Suprapubic skin (tissue), 4 donors: ENCODE measurements at regions not wholly inside any gene's neighbourhood (a gene's known extent, or its start where the extent isn't known, plus 50 kb on each side); places are given as distances from the start of the nearest gene placed in this dataset.

Source experiments
- DNase-seq, 2 donors: peaks; one replicate each; pipeline ENCODE4 v3.0.0-alpha.2; 2019; ENCODE audit warnings: low spot score in 2 of 2
- H3K27ac ChIP-seq: fragments of 200-600 bp; sonication (generic); one replicate; pipeline ENCODE4 v1.5.1; 2019
- H3K27me3 ChIP-seq: fragments of 200-600 bp; sonication (generic); one replicate; pipeline ENCODE4 v1.5.1; 2019
- H3K36me3 ChIP-seq: fragments of 200-600 bp; sonication (generic); one replicate; pipeline ENCODE4 v1.5.1; 2019
- H3K4me1 ChIP-seq: fragments of 200-600 bp; sonication (generic); one replicate; pipeline ENCODE4 v1.5.1; 2019
- H3K4me3 ChIP-seq: fragments of 200-600 bp; sonication (generic); one replicate; pipeline ENCODE4 v1.5.1; 2019; ENCODE audit warnings: mild to moderate bottlenecking
- H3K9me3 ChIP-seq: fragments of 200-600 bp; sonication (generic); one replicate; pipeline ENCODE4 v1.5.1; 2019
- CTCF ChIP-seq, 2 donors: fragments of 200-600 bp in 1 of 2; fragments of 450-650 bp in 1 of 2; sonication (generic) in 1 of 2; IDR thresholded peaks; one replicate each; pipeline ENCODE4 v1.5.1; 2016 to 2019; ENCODE audit warnings: antibody characterized with exemption in 2 of 2, mild to moderate bottlenecking in 1 of 2, moderate library complexity in 1 of 2
- EP300 ChIP-seq: sonication (generic); formaldehyde crosslinking; IDR thresholded peaks from one replicate; pipeline ENCODE4 v1.6.1; 2017; ENCODE audit warnings: antibody characterized with exemption
- POLR2A ChIP-seq, 2 donors: fragments of 450-650 bp; IDR thresholded peaks; one replicate each; pipeline ENCODE4 v1.6.1; 2017; ENCODE audit warnings: antibody characterized with exemption in 2 of 2, mild to moderate bottlenecking in 2 of 2, moderate library complexity in 2 of 2
- POLR2AphosphoS5 ChIP-seq, 3 donors: sonication (generic); formaldehyde crosslinking; IDR thresholded peaks; one replicate each; pipeline ENCODE4 v1.6.1; 2017; ENCODE audit warnings: antibody characterized with exemption in 3 of 3
- WGBS: methylation state at CpG from one replicate; pipeline ENCODE4 v1.1.5; 2018; 5-methylcytosine and 5-hydroxymethylcytosine counted together

DNA sequence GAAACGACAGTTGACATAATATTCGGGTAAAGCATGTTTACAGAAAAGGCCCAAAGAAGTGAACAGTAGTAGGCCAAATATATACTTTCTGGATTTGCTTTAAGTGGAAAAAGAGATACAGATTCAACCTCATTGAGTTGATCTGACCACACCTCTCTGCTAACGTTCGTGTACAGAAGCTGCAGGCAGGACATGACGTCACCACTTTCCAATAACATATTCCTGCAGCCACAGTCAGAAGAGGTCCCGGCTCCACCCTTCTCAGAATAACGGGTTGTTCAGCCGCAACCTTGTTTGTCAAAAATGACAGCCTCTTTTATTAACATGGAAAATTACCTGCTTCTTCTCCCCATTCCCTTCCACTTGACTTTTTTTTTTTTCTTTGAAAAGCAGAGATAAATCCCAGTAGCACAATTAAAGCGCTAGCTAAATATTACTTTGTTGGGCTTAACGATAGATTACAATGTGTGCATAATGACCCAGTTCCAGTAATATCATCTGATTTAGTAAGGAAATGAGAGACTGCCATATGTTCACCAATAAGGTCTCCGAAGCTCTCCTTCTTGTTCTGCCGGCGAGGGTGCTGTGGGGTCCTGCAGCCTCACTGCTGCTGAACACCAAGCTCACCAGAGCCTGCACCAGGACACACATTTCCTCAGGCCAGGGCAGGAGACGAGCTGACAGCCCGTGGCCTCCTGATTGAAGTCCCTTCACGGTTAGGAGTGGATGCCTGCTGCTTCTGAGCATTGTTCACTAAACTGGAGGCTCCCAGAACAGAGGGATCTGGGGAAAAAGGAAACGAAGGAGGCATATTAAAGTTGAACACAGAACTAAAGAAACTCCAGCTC, 451.0 kb upstream of the SALL3 start:
- WGBS: 59% methylated on average over 17 of the region's 17 CpGs
- Histone ChIP-seq H3K9me3 (no peaks in the 10 kb centered on the region), H3K27me3 (no peaks in the 10 kb centered on the region), H3K36me3 (no peaks in the 10 kb centered on the region), H3K27ac (no peak overlapping the region), H3K4me1 (no peaks in the 10 kb centered on the region), H3K4me3 (no peak overlapping the region)
- TF ChIP-seq POLR2A (IDR thresholded peaks at IDR 0.05) (no peak), CTCF (IDR thresholded peaks at IDR 0.05) (no peak), POLR2AphosphoS5 (IDR thresholded peaks at IDR 0.05) (no peak), EP300 (no peak)
- no peak for DNase-seq

GRCh38 chr18:78531637-78532036, 448.0 kb upstream of the SALL3 start:
- WGBS: 77% methylated on average over 11 of the region's 11 CpGs
- TF ChIP-seq CTCF (IDR thresholded peaks at IDR 0.05) (no peak), POLR2A (IDR thresholded peaks at IDR 0.05) (no peak)
- Histone ChIP-seq H3K36me3 (no peaks in the 10 kb centered on the region), H3K27ac (no peak overlapping the region), H3K4me1 (no peaks in the 10 kb centered on the region), H3K27me3 (peaks cover 5% of the 10 kb centered on the region), H3K9me3 (no peaks in the 10 kb centered on the region), H3K4me3 (no peak overlapping the region)
- no peak for DNase-seq

- Histone ChIP-seq H3K27ac (no peak overlapping the region), H3K4me3 (no peak overlapping the region), H3K36me3 (no peaks in the 10 kb centered on the region), H3K27me3 (peaks cover 5% of the 10 kb centered on the region), H3K4me1 (peaks cover 14% of the 10 kb centered on the region), H3K9me3 (no peaks in the 10 kb centered on the region)
- no peak for TF ChIP-seq CTCF (IDR thresholded peaks at IDR 0.05)
- no peak for TF ChIP-seq POLR2AphosphoS5 (IDR thresholded peaks at IDR 0.05)
- no peak for TF ChIP-seq EP300
- TF ChIP-seq POLR2A (IDR thresholded peaks at IDR 0.05): no peak
- DNase-seq: no peak
- WGBS: 86% methylated on average over 20 of the region's 20 CpGs
Measured at GRCh38 chr18:78538669-78539440, 440.8 kb upstream of the SALL3 start.

GRCh38 chr18:78540636-78541529, 438.7 kb upstream of the SALL3 start:
- WGBS: 78% methylated on average over 18 of the region's 18 CpGs

More at GRCh38 chr18:78540636-78541529, 438.7 kb upstream of the SALL3 start:
- TF ChIP-seq EP300 (no peak), POLR2A (IDR thresholded peaks at IDR 0.05) (no peak), POLR2AphosphoS5 (IDR thresholded peaks at IDR 0.05) (no peak), CTCF (IDR thresholded peaks at IDR 0.05) (no peak)
- Histone ChIP-seq H3K27ac (no peak overlapping the region), H3K9me3 (no peaks in the 10 kb centered on the region), H3K27me3 (peaks cover 4% of the 10 kb centered on the region), H3K4me3 (no peak overlapping the region), H3K4me1 (peaks cover 14% of the 10 kb centered on the region), H3K36me3 (no peaks in the 10 kb centered on the region)
- no peak for DNase-seq
